Keratinocyte (primary cell): ENCODE measurements at regions not wholly inside any gene's neighbourhood (a gene's known extent, or its start where the extent isn't known, plus 50 kb on each side); places are given as distances from the start of the nearest gene placed in this dataset.

ENCODE experiments used
- DNase-seq: peaks from one replicate; pipeline ENCODE4 v3.0.0-alpha.2; 2011; ENCODE audit warnings: low read depth, missing footprints, low spot score
- FAIRE-seq: peaks from 2 replicates; lab custom pipeline; 2011; peaks lifted over from hg19 to GRCh38; lab: Jason Lieb, UNC
- H2AFZ ChIP-seq: 2 replicates; pipeline ENCODE4 v1.6.0; 2012; ENCODE audit warnings: low read length, control low read depth, inconsistent platforms; ENCODE audit not compliant: control insufficient read depth
- H3K27ac ChIP-seq: 2 replicates; pipeline ENCODE4 v1.5.1; 2011; ENCODE audit warnings: low read length; ENCODE audit not compliant: control insufficient read depth, insufficient read depth
- H3K27me3 ChIP-seq: 3 replicates; pipeline ENCODE4 v1.6.0; 2011; ENCODE audit warnings: low read length; ENCODE audit not compliant: control insufficient read depth, insufficient read depth; ENCODE audit errors: extremely low read depth
- H3K36me3 ChIP-seq, 2 experiments: 2 replicates in 1 of 2; 3 replicates in 1 of 2; pipeline ENCODE4 v1.5.1; 2011; ENCODE audit warnings: low read length in 2 of 2, mild to moderate bottlenecking in 1 of 2; ENCODE audit not compliant: control insufficient read depth in 2 of 2, insufficient read depth in 2 of 2; ENCODE audit errors: extremely low read depth in 1 of 2
- H3K4me1 ChIP-seq: 3 replicates; pipeline ENCODE4 v1.5.1; 2011; ENCODE audit warnings: low read length; ENCODE audit not compliant: control insufficient read depth, insufficient read depth; ENCODE audit errors: extremely low read depth
- H3K4me2 ChIP-seq: 3 replicates; pipeline ENCODE4 v1.6.0; 2011; ENCODE audit warnings: low read depth, low read length; ENCODE audit not compliant: control insufficient read depth, insufficient read depth; ENCODE audit errors: extremely low read depth
- H3K4me3 ChIP-seq, 3 experiments: fragments of 200-600 bp in 1 of 3; sonication (generic) in 1 of 3; 2 replicates in 2 of 3; 3 replicates in 1 of 3; pipeline ENCODE4 v1.5.1; 2011 to 2016; ENCODE audit warnings: low read length in 3 of 3, mild to moderate bottlenecking in 3 of 3, control low read depth in 2 of 3, inconsistent platforms in 1 of 3, low read depth in 1 of 3, mixed read lengths in 1 of 3, mixed run types in 1 of 3, moderate library complexity in 1 of 3; ENCODE audit not compliant: control insufficient read depth in 2 of 3, insufficient read depth in 2 of 3; ENCODE audit errors: extremely low read depth in 1 of 3
- H3K79me2 ChIP-seq: 2 replicates; pipeline ENCODE4 v1.6.0; 2012; ENCODE audit warnings: low read length; ENCODE audit not compliant: control insufficient read depth, insufficient read depth
- H3K9ac ChIP-seq: 3 replicates; pipeline ENCODE4 v1.6.0; 2011; ENCODE audit warnings: low read length; ENCODE audit not compliant: control insufficient read depth, insufficient read depth; ENCODE audit errors: extremely low read depth
- H3K9me1 ChIP-seq: 3 replicates; pipeline ENCODE4 v1.6.0; 2011; ENCODE audit warnings: low read length; ENCODE audit not compliant: control insufficient read depth, insufficient read depth; ENCODE audit errors: extremely low read depth
- H3K9me3 ChIP-seq: 2 replicates; pipeline ENCODE4 v1.5.1; 2012; ENCODE audit warnings: low read depth, low read length; ENCODE audit not compliant: control insufficient read depth
- H4K20me1 ChIP-seq: 3 replicates; pipeline ENCODE4 v1.6.0; 2011; ENCODE audit warnings: low read length; ENCODE audit not compliant: control insufficient read depth, insufficient read depth; ENCODE audit errors: extremely low read depth
- CTCF ChIP-seq, 3 experiments: IDR thresholded peaks in 1 of 3; conservative IDR thresholded peaks in 1 of 3; optimal IDR thresholded peaks in 1 of 3; 2 replicates in 2 of 3; 3 replicates in 1 of 3; pipeline versions ENCODE3 to v1.5.1; 2011; ENCODE audit warnings: low read length in 3 of 3, mild to moderate bottlenecking in 3 of 3, moderate library complexity in 2 of 3, control low read depth in 1 of 3, inconsistent platforms in 1 of 3; ENCODE audit not compliant: insufficient read depth in 2 of 3; ENCODE audit errors: extremely low read depth in 1 of 3
- EZH2 ChIP-seq: IDR thresholded peaks from one replicate; pipeline ENCODE4 v1.6.1; 2012; ENCODE audit warnings: inconsistent platforms, mild to moderate bottlenecking, low read length, moderate library complexity
- dilution Hi-C: fragments of 300-500 bp; cut with MboI; formaldehyde crosslinking; loops from one replicate; pipeline ENCODE4 v1.7.0; 2020; ENCODE audit warnings: low sequenced_read_pairs; ENCODE audit not compliant: extremely low pct_ligation_motif_present

GRCh38 chr12:93201990-93202389 is 175.7 kb upstream of the NUDT4 start:
- Histone ChIP-seq H3K9me1 (no peaks in the 10 kb centered on the region), H2AFZ (no peak overlapping the region), H3K4me3 (no peak overlapping the region), H3K36me3 (no peaks in the 10 kb centered on the region), H3K4me2 (no peak overlapping the region), H3K27me3 (peaks cover 11% of the 10 kb centered on the region), H3K79me2 (no peaks in the 10 kb centered on the region), H4K20me1 (no peaks in the 10 kb centered on the region), H3K27ac (no peak overlapping the region), H3K9ac (no peak overlapping the region), H3K9me3 (no peaks in the 10 kb centered on the region), H3K4me1 (no peaks in the 10 kb centered on the region)
- DNase-seq = no peak
- no peak for TF ChIP-seq CTCF (optimal IDR thresholded peaks at IDR 0.05 in 1 of 3, IDR thresholded peaks at IDR 0.05 in 1 of 3, conservative IDR thresholded peaks at IDR 0.05 in 1 of 3; ENCODE audit: extremely low read depth in 1 of 3, insufficient read depth in 2 of 3, low read length in 3 of 3)
- TF ChIP-seq EZH2 = no peak
- dilution Hi-C loops = no loop called here
- FAIRE-seq = no peak

- Histone ChIP-seq H3K4me2 (no peak overlapping the region), H3K9ac (no peak overlapping the region), H4K20me1 (no peaks in the 10 kb centered on the region), H3K79me2 (no peaks in the 10 kb centered on the region), H3K36me3 (no peaks in the 10 kb centered on the region), H3K4me1 (no peaks in the 10 kb centered on the region), H3K9me1 (no peaks in the 10 kb centered on the region), H3K9me3 (no peaks in the 10 kb centered on the region), H2AFZ (no peak overlapping the region), H3K4me3 (no peak overlapping the region), H3K27me3 (peaks cover 11% of the 10 kb centered on the region), H3K27ac (no peak overlapping the region)
- DNase-seq (no peak), FAIRE-seq (no peak)
- TF ChIP-seq EZH2 (no peak), CTCF (optimal IDR thresholded peaks at IDR 0.05 in 1 of 3, IDR thresholded peaks at IDR 0.05 in 1 of 3, conservative IDR thresholded peaks at IDR 0.05 in 1 of 3; ENCODE audit: extremely low read depth in 1 of 3, insufficient read depth in 2 of 3, low read length in 3 of 3) (no peak)
- dilution Hi-C loops = no loop called here
These were observed 175.0 kb upstream of the NUDT4 start for GRCh38 chr12:93202688-93203087.
